Sigmoid colon (tissue), 6 donors: ENCODE measurements at regions not wholly inside any gene's neighbourhood (a gene's known extent, or its start where the extent isn't known, plus 50 kb on each side); places are given as distances from the start of the nearest gene placed in this dataset.

Experiments
- DNase-seq: peaks from one replicate; pipeline ENCODE4 v3.0.0-alpha.2; 2019
- H3K27ac ChIP-seq, 4 donors: fragments of 200-600 bp; sonication (generic); one replicate each; pipeline ENCODE4 v1.5.1; 2016 to 2019; ENCODE audit warnings: mild to moderate bottlenecking in 1 of 4
- H3K27me3 ChIP-seq, 3 donors: fragments of 200-600 bp; sonication (generic); one replicate each; pipeline ENCODE4 v1.5.1; 2019; ENCODE audit warnings: mild to moderate bottlenecking in 1 of 3
- H3K36me3 ChIP-seq, 4 donors: fragments of 200-600 bp; sonication (generic); one replicate each; pipeline ENCODE4 v1.5.1; 2016 to 2019
- H3K4me1 ChIP-seq, 4 donors: fragments of 200-600 bp; sonication (generic); one replicate each; pipeline ENCODE4 v1.5.1; 2017 to 2019
- H3K4me3 ChIP-seq, 4 donors: fragments of 200-600 bp; sonication (generic); one replicate each; pipeline ENCODE4 v1.5.1; 2017 to 2019; ENCODE audit warnings: mild to moderate bottlenecking in 2 of 4, moderate library complexity in 1 of 4
- H3K9me3 ChIP-seq, 4 donors: fragments of 200-600 bp in 3 of 4; sonication (generic) in 3 of 4; one replicate each; pipeline versions ENCODE4 v1.5.1 to v1.6.1; 2013 to 2019
- EP300 ChIP-seq, 4 donors: sonication (generic); formaldehyde crosslinking; IDR thresholded peaks; one replicate each; pipeline ENCODE4 v1.6.1; 2017; ENCODE audit warnings: antibody characterized with exemption in 4 of 4
- POLR2A ChIP-seq, 2 donors: fragments of 450-650 bp; IDR thresholded peaks; one replicate each; pipeline ENCODE4 v1.6.1; 2016; ENCODE audit warnings: antibody characterized with exemption in 2 of 2, mild to moderate bottlenecking in 2 of 2, moderate library complexity in 2 of 2
- POLR2AphosphoS5 ChIP-seq, 4 donors: sonication (generic); formaldehyde crosslinking; IDR thresholded peaks; one replicate each; pipeline ENCODE4 v1.6.1; 2017; ENCODE audit warnings: antibody characterized with exemption in 4 of 4
- WGBS, 2 donors: extraction: QIAGEN DNeasy Blood & Tissue Kit; methylation state at CpG; one replicate each; pipeline ENCODE4 v1.1.7; 2013; 5-methylcytosine and 5-hydroxymethylcytosine counted together
- intact Hi-C: fragments of 100-400 bp; cut with DNase I; formaldehyde crosslinking; loops from one replicate; pipeline ENCODE4 v1.15.1; 2023
- TF ChIP-seq, protein P1 (sequence below), 4 experiments: fragments of 450-650 bp in 3 of 4; fragments of 200-600 bp in 1 of 4; IDR thresholded peaks; one replicate each; pipeline ENCODE4 v1.5.1; 2016 to 2019; ENCODE audit warnings: antibody characterized with exemption in 4 of 4, mild to moderate bottlenecking in 3 of 4, moderate library complexity in 2 of 4
- donor health status: healthy with polysubstance abuse.
- donor health status: healthy.

DNA sequence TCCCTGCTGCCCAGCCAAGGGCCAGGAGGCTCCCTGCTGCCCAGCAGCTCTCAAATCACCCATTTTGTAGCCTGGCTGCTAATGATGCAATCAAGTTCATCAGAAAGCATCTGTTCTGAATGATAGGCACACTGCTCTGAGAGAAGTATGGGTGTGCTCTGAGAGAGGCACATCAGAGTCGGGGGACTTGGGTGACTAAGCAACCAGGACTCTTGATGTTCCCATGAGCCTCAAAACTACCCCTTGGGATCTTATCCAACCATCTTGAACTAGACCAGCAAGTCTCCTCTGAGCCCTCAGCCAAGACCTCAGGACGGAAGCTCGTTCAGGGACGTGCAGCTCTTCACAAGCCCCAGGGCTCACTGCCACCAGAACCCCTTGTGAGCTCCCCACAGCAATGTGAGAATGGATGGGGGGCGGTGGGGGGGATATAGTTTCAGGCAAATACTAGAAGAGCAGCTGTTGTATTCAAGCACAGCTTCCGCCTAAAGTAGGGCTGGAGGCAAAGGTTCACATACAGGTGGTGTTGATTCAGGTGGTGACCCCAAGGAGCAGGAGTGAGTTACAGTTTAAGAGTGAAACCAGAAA, 52.2 kb upstream of the HES1 start:
- no peak overlapping the region for H3K4me3 ChIP-seq
- no peaks in the 10 kb centered on the region for H3K27me3 ChIP-seq
- no peaks in the 10 kb centered on the region for H3K9me3 ChIP-seq
- peaks cover 0 to 34% (median 6%) of the 10 kb centered on the region in 4 donors for H3K4me1 ChIP-seq
- no peak overlapping the region for H3K27ac ChIP-seq
- intact Hi-C loops = no loop called here
- DNase-seq = no peak
- no peaks in the 10 kb centered on the region for H3K36me3 ChIP-seq
- 93 to 95% methylated on average over 6 of the region's 6 CpGs for WGBS, 2 donors
- no peak for TF ChIP-seq POLR2AphosphoS5 (IDR thresholded peaks at IDR 0.05)
- no peak for TF ChIP-seq POLR2A (IDR thresholded peaks at IDR 0.05)
- TF ChIP-seq, protein P1, sequence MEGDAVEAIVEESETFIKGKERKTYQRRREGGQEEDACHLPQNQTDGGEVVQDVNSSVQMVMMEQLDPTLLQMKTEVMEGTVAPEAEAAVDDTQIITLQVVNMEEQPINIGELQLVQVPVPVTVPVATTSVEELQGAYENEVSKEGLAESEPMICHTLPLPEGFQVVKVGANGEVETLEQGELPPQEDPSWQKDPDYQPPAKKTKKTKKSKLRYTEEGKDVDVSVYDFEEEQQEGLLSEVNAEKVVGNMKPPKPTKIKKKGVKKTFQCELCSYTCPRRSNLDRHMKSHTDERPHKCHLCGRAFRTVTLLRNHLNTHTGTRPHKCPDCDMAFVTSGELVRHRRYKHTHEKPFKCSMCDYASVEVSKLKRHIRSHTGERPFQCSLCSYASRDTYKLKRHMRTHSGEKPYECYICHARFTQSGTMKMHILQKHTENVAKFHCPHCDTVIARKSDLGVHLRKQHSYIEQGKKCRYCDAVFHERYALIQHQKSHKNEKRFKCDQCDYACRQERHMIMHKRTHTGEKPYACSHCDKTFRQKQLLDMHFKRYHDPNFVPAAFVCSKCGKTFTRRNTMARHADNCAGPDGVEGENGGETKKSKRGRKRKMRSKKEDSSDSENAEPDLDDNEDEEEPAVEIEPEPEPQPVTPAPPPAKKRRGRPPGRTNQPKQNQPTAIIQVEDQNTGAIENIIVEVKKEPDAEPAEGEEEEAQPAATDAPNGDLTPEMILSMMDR (IDR thresholded peaks at IDR 0.05) = no peak
- no peak for TF ChIP-seq EP300 (IDR thresholded peaks at IDR 0.05)

DNA sequence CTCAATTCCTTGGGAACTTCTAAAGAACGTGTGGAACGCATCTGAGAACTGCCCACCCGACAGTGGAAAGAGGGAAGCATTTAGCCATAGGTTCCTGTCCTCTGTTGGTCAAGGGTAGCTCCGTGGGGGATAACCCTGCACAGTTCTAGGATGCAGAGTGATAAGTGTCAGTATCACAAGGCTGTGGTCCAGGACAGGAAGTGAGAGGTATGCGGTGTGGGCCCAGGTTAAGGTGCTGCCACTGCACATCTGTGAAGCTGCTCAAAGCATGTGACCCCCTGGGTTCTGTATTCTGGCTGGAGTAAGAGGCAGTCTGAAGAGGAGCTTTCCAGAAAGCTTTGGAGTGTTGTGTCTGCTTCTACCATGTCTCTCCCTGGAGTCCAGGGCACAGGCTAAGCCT, 51.7 kb upstream of the HES1 start:
- DNase-seq = no peak
- Histone ChIP-seq H3K36me3 (no peaks in the 10 kb centered on the region), H3K27me3 (no peaks in the 10 kb centered on the region), H3K4me1 (peaks cover 0 to 40% (median 12%) of the 10 kb centered on the region in 4 donors), H3K9me3 (no peaks in the 10 kb centered on the region), H3K27ac (no peak overlapping the region), H3K4me3 (no peak overlapping the region)
- intact Hi-C loops = no loop called here
- 76 to 91% methylated on average over 5 of the region's 5 CpGs for WGBS, 2 donors
- TF ChIP-seq, protein P1 (IDR thresholded peaks at IDR 0.05) = no peak
- TF ChIP-seq POLR2AphosphoS5 (IDR thresholded peaks at IDR 0.05) (no peak), EP300 (IDR thresholded peaks at IDR 0.05) (no peak), POLR2A (IDR thresholded peaks at IDR 0.05) (no peak)
